Endothelial cell of umbilical vein (primary cell): ENCODE measurements at regions not wholly inside any gene's neighbourhood (a gene's known extent, or its start where the extent isn't known, plus 50 kb on each side); places are given as distances from the start of the nearest gene placed in this dataset.

Source experiments
- CTCF ChIP-seq, 2 donors: IDR thresholded peaks; 1 replicate in 1 of 2; 2 replicates in 1 of 2; pipeline ENCODE4 v1.5.1; 2011; ENCODE audit warnings: low read length in 2 of 2, mild to moderate bottlenecking in 2 of 2, moderate library complexity in 2 of 2, control low read depth in 1 of 2, inconsistent platforms in 1 of 2, low read depth in 1 of 2; ENCODE audit not compliant: insufficient read depth in 1 of 2; ENCODE audit errors: extremely low read depth in 1 of 2
- EZH2 ChIP-seq: IDR thresholded peaks from 2 replicates; pipeline ENCODE4 v1.6.1; 2012; ENCODE audit warnings: borderline replicate concordance, low read depth, mild to moderate bottlenecking, moderate library complexity, low read length, inconsistent platforms; ENCODE audit not compliant: severe bottlenecking
- GATA2 ChIP-seq: IDR thresholded peaks from 2 replicates; pipeline ENCODE4 v1.7.0; 2011; ENCODE audit warnings: low read depth, mild to moderate bottlenecking, moderate library complexity, mixed read lengths, low read length; ENCODE audit not compliant: insufficient read length, insufficient read depth
- MYC ChIP-seq: IDR thresholded peaks from one replicate; pipeline ENCODE4 v1.6.1; 2011; ENCODE audit warnings: mild to moderate bottlenecking, low read depth, low read length
- POLR2A ChIP-seq: IDR thresholded peaks from 2 replicates; pipeline ENCODE4 v1.6.1; 2012; ENCODE audit warnings: low read depth, mild to moderate bottlenecking, control low read depth, low read length

- no peak for TF ChIP-seq EZH2
- no peak for TF ChIP-seq CTCF (IDR thresholded peaks at IDR 0.05; ENCODE audit: extremely low read depth in 1 of 2, insufficient read depth in 1 of 2, low read depth in 1 of 2, low read length in 2 of 2)
- no peak for TF ChIP-seq POLR2A
- TF ChIP-seq MYC, result no peak
- TF ChIP-seq GATA2, result no peak
Observed at GRCh38 chr13:33352526-33352925, 67.0 kb upstream of the STARD13 start.
